K562 (cell line): ENCODE measurements at regions not wholly inside any gene's neighbourhood (a gene's known extent, or its start where the extent isn't known, plus 50 kb on each side); places are given as distances from the start of the nearest gene placed in this dataset.
A peak's percentile ranks its signal among the peaks of the same experiment; 100 is the strongest.

Experiments used
- ATAC-seq: fragments of 200-7000 bp; cut with Tn5 transposase; 3 replicates; pipeline ENCODE4 v1.9.1; 2020; ENCODE audit warnings: moderate library complexity
- BruUV-seq: library from RNA; stranded (reverse); fragments of 400-500 nt; replicated peaks from 2 replicates; lab custom pipeline; 2021; lab: Mats Ljungman, UMichigan
- CTCF ChIA-PET: fragments of 300-600 bp; formaldehyde crosslinking; extraction: SDS; loops from one replicate; lab custom pipeline; 2021; ENCODE audit warnings: low intra/inter-chr PET ratio; lab: Yijun Ruan, JAX
- POLR2A ChIA-PET: fragments of 300-600, 350-650 bp; sonication (Branson Sonifier 250); formaldehyde crosslinking; extraction: SDS; loops from one replicate; lab custom pipeline; 2021; ENCODE audit warnings: antibody characterized with exemption, inconsistent platforms; lab: Yijun Ruan, JAX
- DNase-seq, 4 experiments: peaks; one replicate each; pipeline versions ENCODE4 v3.0.0 to v3.0.0-alpha.2; 2011 to 2018; ENCODE audit warnings: low spot score in 3 of 4, mixed read lengths in 3 of 4; ENCODE audit errors: extremely low read depth in 1 of 4
- FAIRE-seq: peaks from 2 replicates; lab custom pipeline; 2011; peaks lifted over from hg19 to GRCh38; lab: Jason Lieb, UNC
- H2AFZ ChIP-seq: 2 replicates; pipeline ENCODE4 v1.6.0; 2011; ENCODE audit warnings: low read depth, low read length, control low read depth, inconsistent platforms
- H3K27ac ChIP-seq: fragments of 200-600 bp; 3 replicates; pipeline ENCODE4 v1.8.0; 2011; ENCODE audit warnings: low read depth, mild to moderate bottlenecking, control low read depth, inconsistent platforms, low read length, moderate library complexity, mixed read lengths; ENCODE audit errors: extremely low read depth
- H3K27me3 ChIP-seq, 2 experiments: fragments of 300-600 bp in 1 of 2; 2 replicates in 1 of 2; 3 replicates in 1 of 2; pipeline versions ENCODE4 v1.6.0 to v1.8.0; 2011; ENCODE audit warnings: inconsistent platforms in 2 of 2, low read length in 2 of 2, mild to moderate bottlenecking in 1 of 2, mixed read lengths in 1 of 2, moderate library complexity in 1 of 2; ENCODE audit not compliant: control insufficient read depth in 2 of 2, insufficient read depth in 2 of 2
- H3K36me3 ChIP-seq: fragments of 300-600 bp; 3 replicates; pipeline ENCODE4 v1.8.0; 2011; ENCODE audit warnings: mild to moderate bottlenecking, low read length, inconsistent platforms; ENCODE audit not compliant: control insufficient read depth, insufficient read depth
- H3K4me1 ChIP-seq, 2 experiments: fragments of 200-600 bp in 1 of 2; replicated peaks in 1 of 2; 2 replicates in 1 of 2; 3 replicates in 1 of 2; pipeline versions ENCODE4 v1.5.1 to v1.8.0; 2011; ENCODE audit warnings: inconsistent platforms in 2 of 2, low read length in 2 of 2, mild to moderate bottlenecking in 1 of 2, mixed read lengths in 1 of 2, moderate library complexity in 1 of 2; ENCODE audit not compliant: control insufficient read depth in 2 of 2, insufficient read depth in 2 of 2
- H3K4me2 ChIP-seq: 2 replicates; pipeline ENCODE4 v1.6.1; 2011; ENCODE audit warnings: low read length, control low read depth, inconsistent platforms, mixed read lengths; ENCODE audit not compliant: insufficient read depth
- H3K4me3 ChIP-seq: fragments of 200-600 bp; sonication (generic), shearing (Covaris generic); 2 replicates; pipeline ENCODE4 v1.5.1; 2016; ENCODE audit warnings: control low read depth, inconsistent platforms
- H3K79me2 ChIP-seq: fragments of 200-600 bp; 3 replicates; pipeline ENCODE4 v1.8.0; 2011; ENCODE audit warnings: low read length, inconsistent platforms; ENCODE audit not compliant: control insufficient read depth, insufficient read depth
- H3K9ac ChIP-seq, 2 experiments: 2 replicates each; pipeline versions ENCODE4 v1.6.0 to v1.6.1; 2011; ENCODE audit warnings: low read depth in 2 of 2, low read length in 2 of 2, control low read depth in 1 of 2, inconsistent platforms in 1 of 2, mild to moderate bottlenecking in 1 of 2, mixed read lengths in 1 of 2; ENCODE audit not compliant: insufficient read depth in 1 of 2
- H3K9me1 ChIP-seq: one replicate; pipeline ENCODE4 v1.6.0; 2011; ENCODE audit warnings: inconsistent platforms, mild to moderate bottlenecking, low read length, moderate library complexity; ENCODE audit not compliant: control insufficient read depth, insufficient read depth
- H3K9me3 ChIP-seq: replicated peaks from 2 replicates; pipeline ENCODE4 v1.5.1; 2011; ENCODE audit warnings: low read depth, low read length, inconsistent platforms; ENCODE audit not compliant: control insufficient read depth, insufficient read depth
- H4K20me1 ChIP-seq: replicated peaks from 2 replicates; pipeline ENCODE4 v1.6.1; 2011; ENCODE audit warnings: low read length, inconsistent platforms, mixed read lengths; ENCODE audit not compliant: control insufficient read depth, insufficient read depth
- FOXJ3 ChIP-seq: sonication (generic); formaldehyde crosslinking; IDR thresholded peaks from 2 replicates; pipeline ENCODE4 v1.4.0; 2020; ENCODE audit warnings: mild to moderate bottlenecking, missing genetic modification reagents
- TEAD2 ChIP-seq: fragments of 450-650 bp; IDR thresholded peaks from 2 replicates; pipeline ENCODE4 v1.6.1; 2016; ENCODE audit warnings: missing genetic modification characterization, control low read depth, missing compliant biosample characterization
- U2AF1 ChIP-seq: fragments of 200-400 bp; formaldehyde crosslinking; optimal IDR thresholded peaks from 2 replicates; pipeline ENCODE3; 2017; ENCODE audit warnings: mild to moderate bottlenecking, low read depth, low read length, moderate library complexity
- ZNF316 ChIP-seq: fragments of 450-650 bp; IDR thresholded peaks from 2 replicates; pipeline ENCODE4 v1.6.1; 2016
- WGBS: fragments of 100-300 bp; shearing (Covaris generic); methylation state at CpG from one replicate; pipeline ENCODE4 v1.1.6; 2016; ENCODE audit warnings: low coverage, mixed read lengths; ENCODE audit not compliant: insufficient coverage; ENCODE audit errors: missing lambda C conversion rate; 5-methylcytosine and 5-hydroxymethylcytosine counted together
- in situ Hi-C: fragments of 300-500 bp; cut with MboI; formaldehyde crosslinking; loops from 4 replicates; pipeline ENCODE4 v1.15.0; 2018; ENCODE audit warnings: inconsistent platforms, mixed read lengths
- intact Hi-C: fragments of 100-400 bp; cut with micrococcal nuclease; formaldehyde crosslinking; loops from 2 replicates; pipeline ENCODE4 v1.14.2; 2022
- TF ChIP-seq, protein P1 (sequence below): fragments of 250-450 bp; sonication (Bioruptor Pico); IDR thresholded peaks from 2 replicates; pipeline ENCODE4 v1.8.0; 2022; ENCODE audit warnings: inconsistent platforms, mild to moderate bottlenecking, moderate library complexity, borderline replicate concordance
- TF ChIP-seq, protein P2 (sequence below): sonication (generic); formaldehyde crosslinking; IDR thresholded peaks from 2 replicates; pipeline ENCODE4 v1.8.1; 2022; ENCODE audit warnings: missing genetic modification reagents
- TF ChIP-seq, protein P3 (sequence below): fragments of 200-600 bp; sonication (generic); IDR thresholded peaks from one replicate; pipeline ENCODE4 v1.6.1; 2012; ENCODE audit warnings: mild to moderate bottlenecking, low read depth, low read length, inconsistent platforms

DNA sequence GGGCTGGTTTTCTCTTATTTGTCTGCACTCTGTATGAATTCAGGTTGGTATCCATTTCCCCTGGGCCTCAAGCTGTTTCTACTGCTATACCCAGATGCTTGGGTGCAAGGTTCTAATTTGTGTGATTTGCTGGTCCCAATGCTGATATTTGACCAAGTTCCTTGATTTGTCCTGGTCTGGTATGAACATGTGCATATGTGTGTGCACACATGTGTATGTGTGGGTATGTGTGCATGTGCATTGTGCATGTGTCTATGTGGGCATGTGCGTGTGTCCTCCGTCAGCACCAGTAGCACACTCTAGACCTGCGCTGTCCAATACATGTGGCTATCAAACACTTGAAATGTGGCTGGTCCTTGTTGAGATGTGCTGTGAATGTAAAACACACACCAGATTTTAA is 102.4 kb upstream of the TSPAN2 start:
- BruUV-seq = no TSS peak
- Histone ChIP-seq H3K9me1 (no peaks in the 10 kb centered on the region), H3K9me3 (no peaks in the 10 kb centered on the region), H3K27ac (no peak overlapping the region), H3K4me1 (no peaks in the 10 kb centered on the region; a peak in 1 of 5 replicates), H3K9ac (no peak overlapping the region), H3K36me3 (no peaks in the 10 kb centered on the region), H2AFZ (no peak overlapping the region), H3K79me2 (no peaks in the 10 kb centered on the region), H3K4me3 (no peak overlapping the region), H3K4me2 (no peak overlapping the region), H3K27me3 (peaks cover 0 to 5% of the 10 kb centered on the region in 2 experiments; a peak in 2 of 5 replicates), H4K20me1 (no peaks in the 10 kb centered on the region; the same call in 1 of the 2 replicates)
- ChIA-PET CTCF (no interaction called here), POLR2A (no interaction called here)
- intact Hi-C loops = no loop called here
- ATAC-seq = no peak
- DNase-seq = no peak
- TF ChIP-seq FOXJ3 (CRISPR knock-in tag) (no peak), U2AF1 (no peak), TEAD2 (tag) (no peak), ZNF316 (no peak)
- TF ChIP-seq, protein P1, sequence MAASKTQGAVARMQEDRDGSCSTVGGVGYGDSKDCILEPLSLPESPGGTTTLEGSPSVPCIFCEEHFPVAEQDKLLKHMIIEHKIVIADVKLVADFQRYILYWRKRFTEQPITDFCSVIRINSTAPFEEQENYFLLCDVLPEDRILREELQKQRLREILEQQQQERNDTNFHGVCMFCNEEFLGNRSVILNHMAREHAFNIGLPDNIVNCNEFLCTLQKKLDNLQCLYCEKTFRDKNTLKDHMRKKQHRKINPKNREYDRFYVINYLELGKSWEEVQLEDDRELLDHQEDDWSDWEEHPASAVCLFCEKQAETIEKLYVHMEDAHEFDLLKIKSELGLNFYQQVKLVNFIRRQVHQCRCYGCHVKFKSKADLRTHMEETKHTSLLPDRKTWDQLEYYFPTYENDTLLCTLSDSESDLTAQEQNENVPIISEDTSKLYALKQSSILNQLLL (CRISPR knock-in tag) = no peak
- TF ChIP-seq, protein P2, sequence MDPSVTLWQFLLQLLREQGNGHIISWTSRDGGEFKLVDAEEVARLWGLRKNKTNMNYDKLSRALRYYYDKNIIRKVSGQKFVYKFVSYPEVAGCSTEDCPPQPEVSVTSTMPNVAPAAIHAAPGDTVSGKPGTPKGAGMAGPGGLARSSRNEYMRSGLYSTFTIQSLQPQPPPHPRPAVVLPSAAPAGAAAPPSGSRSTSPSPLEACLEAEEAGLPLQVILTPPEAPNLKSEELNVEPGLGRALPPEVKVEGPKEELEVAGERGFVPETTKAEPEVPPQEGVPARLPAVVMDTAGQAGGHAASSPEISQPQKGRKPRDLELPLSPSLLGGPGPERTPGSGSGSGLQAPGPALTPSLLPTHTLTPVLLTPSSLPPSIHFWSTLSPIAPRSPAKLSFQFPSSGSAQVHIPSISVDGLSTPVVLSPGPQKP (CRISPR knock-in tag) = no peak
- TF ChIP-seq, protein P3, sequence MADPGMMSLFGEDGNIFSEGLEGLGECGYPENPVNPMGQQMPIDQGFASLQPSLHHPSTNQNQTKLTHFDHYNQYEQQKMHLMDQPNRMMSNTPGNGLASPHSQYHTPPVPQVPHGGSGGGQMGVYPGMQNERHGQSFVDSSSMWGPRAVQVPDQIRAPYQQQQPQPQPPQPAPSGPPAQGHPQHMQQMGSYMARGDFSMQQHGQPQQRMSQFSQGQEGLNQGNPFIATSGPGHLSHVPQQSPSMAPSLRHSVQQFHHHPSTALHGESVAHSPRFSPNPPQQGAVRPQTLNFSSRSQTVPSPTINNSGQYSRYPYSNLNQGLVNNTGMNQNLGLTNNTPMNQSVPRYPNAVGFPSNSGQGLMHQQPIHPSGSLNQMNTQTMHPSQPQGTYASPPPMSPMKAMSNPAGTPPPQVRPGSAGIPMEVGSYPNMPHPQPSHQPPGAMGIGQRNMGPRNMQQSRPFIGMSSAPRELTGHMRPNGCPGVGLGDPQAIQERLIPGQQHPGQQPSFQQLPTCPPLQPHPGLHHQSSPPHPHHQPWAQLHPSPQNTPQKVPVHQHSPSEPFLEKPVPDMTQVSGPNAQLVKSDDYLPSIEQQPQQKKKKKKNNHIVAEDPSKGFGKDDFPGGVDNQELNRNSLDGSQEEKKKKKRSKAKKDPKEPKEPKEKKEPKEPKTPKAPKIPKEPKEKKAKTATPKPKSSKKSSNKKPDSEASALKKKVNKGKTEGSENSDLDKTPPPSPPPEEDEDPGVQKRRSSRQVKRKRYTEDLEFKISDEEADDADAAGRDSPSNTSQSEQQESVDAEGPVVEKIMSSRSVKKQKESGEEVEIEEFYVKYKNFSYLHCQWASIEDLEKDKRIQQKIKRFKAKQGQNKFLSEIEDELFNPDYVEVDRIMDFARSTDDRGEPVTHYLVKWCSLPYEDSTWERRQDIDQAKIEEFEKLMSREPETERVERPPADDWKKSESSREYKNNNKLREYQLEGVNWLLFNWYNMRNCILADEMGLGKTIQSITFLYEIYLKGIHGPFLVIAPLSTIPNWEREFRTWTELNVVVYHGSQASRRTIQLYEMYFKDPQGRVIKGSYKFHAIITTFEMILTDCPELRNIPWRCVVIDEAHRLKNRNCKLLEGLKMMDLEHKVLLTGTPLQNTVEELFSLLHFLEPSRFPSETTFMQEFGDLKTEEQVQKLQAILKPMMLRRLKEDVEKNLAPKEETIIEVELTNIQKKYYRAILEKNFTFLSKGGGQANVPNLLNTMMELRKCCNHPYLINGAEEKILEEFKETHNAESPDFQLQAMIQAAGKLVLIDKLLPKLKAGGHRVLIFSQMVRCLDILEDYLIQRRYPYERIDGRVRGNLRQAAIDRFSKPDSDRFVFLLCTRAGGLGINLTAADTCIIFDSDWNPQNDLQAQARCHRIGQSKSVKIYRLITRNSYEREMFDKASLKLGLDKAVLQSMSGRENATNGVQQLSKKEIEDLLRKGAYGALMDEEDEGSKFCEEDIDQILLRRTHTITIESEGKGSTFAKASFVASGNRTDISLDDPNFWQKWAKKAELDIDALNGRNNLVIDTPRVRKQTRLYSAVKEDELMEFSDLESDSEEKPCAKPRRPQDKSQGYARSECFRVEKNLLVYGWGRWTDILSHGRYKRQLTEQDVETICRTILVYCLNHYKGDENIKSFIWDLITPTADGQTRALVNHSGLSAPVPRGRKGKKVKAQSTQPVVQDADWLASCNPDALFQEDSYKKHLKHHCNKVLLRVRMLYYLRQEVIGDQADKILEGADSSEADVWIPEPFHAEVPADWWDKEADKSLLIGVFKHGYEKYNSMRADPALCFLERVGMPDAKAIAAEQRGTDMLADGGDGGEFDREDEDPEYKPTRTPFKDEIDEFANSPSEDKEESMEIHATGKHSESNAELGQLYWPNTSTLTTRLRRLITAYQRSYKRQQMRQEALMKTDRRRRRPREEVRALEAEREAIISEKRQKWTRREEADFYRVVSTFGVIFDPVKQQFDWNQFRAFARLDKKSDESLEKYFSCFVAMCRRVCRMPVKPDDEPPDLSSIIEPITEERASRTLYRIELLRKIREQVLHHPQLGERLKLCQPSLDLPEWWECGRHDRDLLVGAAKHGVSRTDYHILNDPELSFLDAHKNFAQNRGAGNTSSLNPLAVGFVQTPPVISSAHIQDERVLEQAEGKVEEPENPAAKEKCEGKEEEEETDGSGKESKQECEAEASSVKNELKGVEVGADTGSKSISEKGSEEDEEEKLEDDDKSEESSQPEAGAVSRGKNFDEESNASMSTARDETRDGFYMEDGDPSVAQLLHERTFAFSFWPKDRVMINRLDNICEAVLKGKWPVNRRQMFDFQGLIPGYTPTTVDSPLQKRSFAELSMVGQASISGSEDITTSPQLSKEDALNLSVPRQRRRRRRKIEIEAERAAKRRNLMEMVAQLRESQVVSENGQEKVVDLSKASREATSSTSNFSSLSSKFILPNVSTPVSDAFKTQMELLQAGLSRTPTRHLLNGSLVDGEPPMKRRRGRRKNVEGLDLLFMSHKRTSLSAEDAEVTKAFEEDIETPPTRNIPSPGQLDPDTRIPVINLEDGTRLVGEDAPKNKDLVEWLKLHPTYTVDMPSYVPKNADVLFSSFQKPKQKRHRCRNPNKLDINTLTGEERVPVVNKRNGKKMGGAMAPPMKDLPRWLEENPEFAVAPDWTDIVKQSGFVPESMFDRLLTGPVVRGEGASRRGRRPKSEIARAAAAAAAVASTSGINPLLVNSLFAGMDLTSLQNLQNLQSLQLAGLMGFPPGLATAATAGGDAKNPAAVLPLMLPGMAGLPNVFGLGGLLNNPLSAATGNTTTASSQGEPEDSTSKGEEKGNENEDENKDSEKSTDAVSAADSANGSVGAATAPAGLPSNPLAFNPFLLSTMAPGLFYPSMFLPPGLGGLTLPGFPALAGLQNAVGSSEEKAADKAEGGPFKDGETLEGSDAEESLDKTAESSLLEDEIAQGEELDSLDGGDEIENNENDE = no peak
- in situ Hi-C loops = no loop called here
- 68% methylated on average over 3 of the region's 3 CpGs for WGBS
- peak; percentile 58 for FAIRE-seq
